KMS-11 (cell line): ENCODE measurements at regions not wholly inside any gene's neighbourhood (a gene's known extent, or its start where the extent isn't known, plus 50 kb on each side); places are given as distances from the start of the nearest gene placed in this dataset.

Source experiments
- H2AFZ ChIP-seq: fragments of 200-600 bp; sonication (generic); 2 replicates; pipeline ENCODE4 v1.6.1; 2016; ENCODE audit warnings: antibody characterized with exemption, mixed run types, low read depth
- H3K27ac ChIP-seq: fragments of 200-600 bp; sonication (generic); 2 replicates; pipeline ENCODE4 v1.6.1; 2016; ENCODE audit warnings: mild to moderate bottlenecking, mixed run types
- H3K27me3 ChIP-seq: fragments of 200-600 bp; sonication (generic); 2 replicates; pipeline ENCODE4 v1.6.1; 2017; ENCODE audit warnings: mild to moderate bottlenecking, low read depth, mixed run types, moderate library complexity; ENCODE audit not compliant: insufficient read depth
- H3K36me3 ChIP-seq: fragments of 200-600 bp; sonication (generic); 2 replicates; pipeline ENCODE4 v1.6.1; 2017; ENCODE audit warnings: mild to moderate bottlenecking, mixed run types; ENCODE audit not compliant: insufficient read depth
- H3K4me1 ChIP-seq: fragments of 200-600 bp; sonication (generic); 2 replicates; pipeline ENCODE4 v1.6.1; 2016; ENCODE audit warnings: mild to moderate bottlenecking, low read depth, mixed run types; ENCODE audit not compliant: poor library complexity, severe bottlenecking
- H3K4me2 ChIP-seq: fragments of 200-600 bp; sonication (generic); 2 replicates; pipeline ENCODE4 v1.7.0; 2016; ENCODE audit warnings: mild to moderate bottlenecking, mixed run types
- H3K4me3 ChIP-seq: fragments of 200-600 bp; sonication (generic); IDR thresholded peaks from 2 replicates; pipeline ENCODE4 v1.6.1; 2017; ENCODE audit warnings: low read depth, low read length, mixed read lengths; ENCODE audit not compliant: insufficient read depth
- H3K79me2 ChIP-seq: fragments of 200-600 bp; sonication (generic); 2 replicates; pipeline ENCODE4 v1.6.1; 2016; ENCODE audit warnings: low read depth, mixed run types; ENCODE audit not compliant: insufficient read depth
- H3K9ac ChIP-seq: fragments of 200-600 bp; sonication (generic); 2 replicates; pipeline ENCODE4 v1.6.1; 2016; ENCODE audit warnings: mild to moderate bottlenecking, mixed run types
- H4K20me1 ChIP-seq: fragments of 200-600 bp; sonication (generic); 2 replicates; pipeline ENCODE4 v1.6.1; 2016; ENCODE audit warnings: mild to moderate bottlenecking, mixed run types; ENCODE audit not compliant: insufficient read depth
- CTCF ChIP-seq: fragments of 200-600 bp; sonication (generic); conservative IDR thresholded peaks from 2 replicates; pipeline ENCODE4 v1.6.1; 2017; ENCODE audit warnings: low read depth, mild to moderate bottlenecking, antibody characterized with exemption, low read length, moderate library complexity, mixed read lengths

- Histone ChIP-seq H4K20me1 (no peaks in the 10 kb centered on the region), H3K36me3 (no peaks in the 10 kb centered on the region), H3K27ac (no peak overlapping the region), H3K27me3 (no peaks in the 10 kb centered on the region), H3K4me3 (no peak overlapping the region), H3K79me2 (no peaks in the 10 kb centered on the region), H3K4me2 (no peak overlapping the region), H3K4me1 (no peaks in the 10 kb centered on the region), H2AFZ (no peak overlapping the region), H3K9ac (no peak overlapping the region)
- TF ChIP-seq CTCF = no peak
Observed at GRCh38 chr13:55394470-55394869, 1746.2 kb upstream of the PRR20A start.

- Histone ChIP-seq H2AFZ (no peak overlapping the region), H3K36me3 (no peaks in the 10 kb centered on the region), H3K4me1 (no peaks in the 10 kb centered on the region), H3K4me2 (no peak overlapping the region), H3K27ac (no peak overlapping the region), H3K79me2 (no peaks in the 10 kb centered on the region), H3K27me3 (no peaks in the 10 kb centered on the region), H3K9ac (no peak overlapping the region), H3K4me3 (no peak overlapping the region), H4K20me1 (no peaks in the 10 kb centered on the region)
- TF ChIP-seq CTCF = no peak
Observed at GRCh38 chr13:55402870-55403269, 1737.8 kb upstream of the PRR20A start.

GRCh38 chr13:55403887-55404487 lies 1736.7 kb upstream of the PRR20A start:
- Histone ChIP-seq H2AFZ (no peak overlapping the region), H3K79me2 (no peaks in the 10 kb centered on the region), H4K20me1 (no peaks in the 10 kb centered on the region), H3K4me2 (no peak overlapping the region), H3K4me3 (no peak overlapping the region), H3K27ac (no peak overlapping the region), H3K9ac (no peak overlapping the region), H3K36me3 (no peaks in the 10 kb centered on the region), H3K27me3 (no peaks in the 10 kb centered on the region), H3K4me1 (no peaks in the 10 kb centered on the region)
- no peak for TF ChIP-seq CTCF

- H3K9ac ChIP-seq = no peak overlapping the region
- no peaks in the 10 kb centered on the region for H4K20me1 ChIP-seq
- TF ChIP-seq CTCF = no peak
- no peak overlapping the region for H2AFZ ChIP-seq
- no peak overlapping the region for H3K27ac ChIP-seq
- H3K27me3 ChIP-seq = no peaks in the 10 kb centered on the region
- H3K4me1 ChIP-seq = no peaks in the 10 kb centered on the region
- H3K36me3 ChIP-seq = no peaks in the 10 kb centered on the region
- no peak overlapping the region for H3K4me3 ChIP-seq
- no peaks in the 10 kb centered on the region for H3K79me2 ChIP-seq
- no peak overlapping the region for H3K4me2 ChIP-seq
Observed at GRCh38 chr13:55410398-55411330, 1730.1 kb upstream of the PRR20A start.
